Left forelimb (tissue), 1 donor: ENCODE measurements at regions not wholly inside any gene's neighbourhood (a gene's known extent, or its start where the extent isn't known, plus 50 kb on each side); places are given as distances from the start of the nearest gene placed in this dataset.
"Not testable (repeated sequence)": the region's sequence is repeated elsewhere in the genome, so short reads cannot be mapped to it uniquely, and the experiment has no call there.

Experiments used
- DNase-seq: peaks from one replicate; pipeline ENCODE4 v3.0.0-alpha.2; 2018; ENCODE audit warnings: low spot score

- DNase-seq, result no peak
These were observed 423.2 kb upstream of the ONECUT1 start for GRCh38 chr15:53213336-53213735.

- DNase-seq, result no peak
These were observed 422.6 kb upstream of the ONECUT1 start for GRCh38 chr15:53212785-53213184.

- DNase-seq, result no peak
These were observed 420.5 kb upstream of the ONECUT1 start for GRCh38 chr15:53210653-53211052.

GRCh38 chr15:53209396-53210042 is 419.4 kb upstream of the ONECUT1 start:
- no peak for DNase-seq

- DNase-seq, result no peak
These were observed 418.6 kb upstream of the ONECUT1 start for GRCh38 chr15:53208751-53209150.

GRCh38 chr15:53203454-53203853 is 413.3 kb upstream of the ONECUT1 start:
- no peak for DNase-seq

GRCh38 chr15:53202876-53203275 is 412.7 kb upstream of the ONECUT1 start:
- DNase-seq, result no peak

GRCh38 chr15:53197426-53197839 is 407.3 kb upstream of the ONECUT1 start:
- DNase-seq, result peak; percentile 68

GRCh38 chr15:53196788-53197187 is 406.7 kb upstream of the ONECUT1 start:
- no peak for DNase-seq

- no peak for DNase-seq
These were observed 406.1 kb upstream of the ONECUT1 start for GRCh38 chr15:53196242-53196641.

GRCh38 chr15:53193149-53193548 is 403.0 kb upstream of the ONECUT1 start:
- no peak for DNase-seq

- no peak for DNase-seq
These were observed 399.7 kb upstream of the ONECUT1 start for GRCh38 chr15:53189860-53190259.

GRCh38 chr15:53183449-53183848 is 393.3 kb upstream of the ONECUT1 start:
- DNase-seq, result not testable (repeated sequence)

GRCh38 chr15:53171571-53171970 is 381.4 kb upstream of the ONECUT1 start:
- DNase-seq, result no peak

- no peak for DNase-seq
These were observed 376.6 kb upstream of the ONECUT1 start for GRCh38 chr15:53166684-53167201.

GRCh38 chr15:53165988-53166683 is 376.0 kb upstream of the ONECUT1 start:
- DNase-seq, result no peak

- no peak for DNase-seq
These were observed 370.1 kb upstream of the ONECUT1 start for GRCh38 chr15:53160092-53160704.

- DNase-seq, result no peak
These were observed 369.3 kb upstream of the ONECUT1 start for GRCh38 chr15:53159458-53159857.

GRCh38 chr15:53158995-53159394 is 368.9 kb upstream of the ONECUT1 start:
- no peak for DNase-seq

GRCh38 chr15:53133255-53133850 is 343.2 kb upstream of the ONECUT1 start:
- DNase-seq, result no peak

GRCh38 chr15:53130943-53131342 is 340.8 kb upstream of the ONECUT1 start:
- DNase-seq, result no peak

- DNase-seq, result no peak
These were observed 339.2 kb upstream of the ONECUT1 start for GRCh38 chr15:53129121-53129904.
